ENCODE measurements at regions not wholly inside any gene's neighbourhood (a gene's known extent, or its start where the extent isn't known, plus 50 kb on each side); places are given as distances from the start of the nearest gene placed in this dataset.

DNA sequence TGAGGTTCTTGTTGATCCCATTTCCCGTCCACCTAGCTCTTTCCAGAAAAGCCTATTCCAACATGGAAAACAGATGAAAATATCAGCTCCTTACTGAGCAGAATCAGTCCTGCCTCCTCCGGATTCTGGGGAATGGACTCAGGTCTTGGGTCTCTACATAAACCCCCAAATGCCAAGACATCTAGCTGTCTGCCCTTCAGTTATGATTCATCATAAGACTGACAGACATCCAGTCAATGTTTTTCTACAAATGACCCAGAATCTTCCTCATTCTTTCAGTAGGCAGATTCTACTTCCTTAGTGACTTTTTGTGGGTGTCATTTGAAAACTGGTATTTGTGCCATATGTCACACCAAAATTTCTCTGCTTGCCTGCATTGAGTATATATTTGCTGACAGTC lies 103.0 kb upstream of the TGFBR2 start:
- no peak for FAIRE-seq

DNA sequence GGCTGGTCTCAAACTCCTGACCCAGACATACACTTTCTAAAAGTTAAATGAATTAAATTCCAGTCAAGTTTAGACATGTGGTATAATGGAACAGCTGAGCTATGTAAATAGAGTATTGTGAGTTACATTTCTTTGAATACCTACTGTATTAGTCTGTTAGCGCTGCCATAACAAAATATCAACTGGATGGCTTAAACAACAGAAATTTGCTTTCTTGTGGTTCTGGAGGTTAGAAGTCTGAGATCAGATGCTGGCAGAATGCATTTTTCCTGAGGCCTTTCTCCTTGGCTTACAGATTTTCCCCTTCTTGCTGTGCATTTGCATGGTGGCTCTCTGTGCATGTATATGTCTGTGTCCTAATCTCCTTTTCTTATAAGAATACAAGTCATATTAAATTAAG lies 101.5 kb upstream of the TGFBR2 start:
- no peak for FAIRE-seq

DNA sequence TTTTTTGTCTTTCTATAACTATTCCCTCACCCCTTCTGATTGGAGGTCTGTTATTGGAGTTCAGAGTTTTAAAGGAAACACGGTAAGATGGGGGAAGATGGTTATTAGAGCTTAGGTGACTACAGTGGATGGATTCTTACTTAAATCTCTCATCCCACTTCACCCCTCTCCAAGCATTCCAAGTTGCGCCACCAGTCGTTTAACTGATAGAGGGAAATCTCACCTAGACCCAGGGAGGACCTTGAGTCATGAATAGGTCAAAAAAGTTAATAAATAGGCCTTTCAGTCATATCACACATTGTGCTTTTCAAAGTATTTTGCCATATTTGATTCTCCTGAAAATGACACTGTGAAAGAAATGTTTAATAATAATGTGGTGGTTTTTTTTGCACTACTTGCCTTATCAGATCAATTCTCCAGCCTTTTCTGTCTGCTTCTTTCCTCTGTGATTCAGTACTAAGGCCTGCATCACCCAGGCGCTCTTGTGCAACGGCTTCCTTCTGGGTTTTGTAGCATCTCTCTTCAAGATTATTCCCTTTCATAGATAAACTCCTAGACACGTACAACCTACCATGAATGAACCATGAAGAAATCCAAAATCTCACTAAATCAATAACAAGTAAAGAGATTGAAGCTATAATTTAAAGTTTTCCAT lies 100.4 kb upstream of the TGFBR2 start:
- no peak for FAIRE-seq

DNA sequence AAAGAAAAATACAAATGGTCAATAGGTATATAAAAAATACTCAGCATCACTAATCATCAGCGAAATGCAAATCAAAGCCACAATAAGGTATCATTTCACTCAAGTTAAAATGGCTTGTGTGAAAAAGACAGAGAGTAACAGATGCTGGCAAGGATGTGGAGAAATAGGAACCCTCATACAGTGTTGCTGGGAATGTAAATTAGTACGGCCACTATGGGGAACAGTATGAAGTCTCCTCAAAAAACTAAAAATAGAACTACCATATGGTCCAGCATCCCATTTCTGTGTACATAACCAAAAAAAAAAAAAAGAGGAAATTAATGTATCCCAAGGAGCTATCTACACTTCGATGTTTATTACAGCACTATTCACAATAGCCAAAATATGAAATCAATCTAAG lies 98.1 kb upstream of the TGFBR2 start:
- FAIRE-seq, result no peak

DNA sequence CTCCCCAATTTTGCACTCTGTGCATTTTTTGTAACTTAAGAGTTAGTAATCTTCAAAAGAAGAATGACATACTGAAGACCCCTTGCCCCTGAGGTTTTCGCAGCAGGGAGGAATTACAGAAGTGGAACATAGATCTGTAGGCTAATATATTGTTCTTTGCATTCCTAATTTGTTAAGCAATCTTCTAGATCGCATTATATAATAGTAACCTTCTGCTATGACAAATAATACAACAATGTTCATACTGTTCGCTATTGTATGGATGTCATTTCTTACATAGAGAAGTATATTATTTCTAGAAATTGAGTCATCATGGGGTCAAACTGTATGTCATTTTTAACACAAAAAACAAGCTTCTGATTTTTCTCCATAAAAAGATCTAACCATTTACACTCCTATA lies 95.8 kb upstream of the TGFBR2 start:
- no peak for FAIRE-seq

DNA sequence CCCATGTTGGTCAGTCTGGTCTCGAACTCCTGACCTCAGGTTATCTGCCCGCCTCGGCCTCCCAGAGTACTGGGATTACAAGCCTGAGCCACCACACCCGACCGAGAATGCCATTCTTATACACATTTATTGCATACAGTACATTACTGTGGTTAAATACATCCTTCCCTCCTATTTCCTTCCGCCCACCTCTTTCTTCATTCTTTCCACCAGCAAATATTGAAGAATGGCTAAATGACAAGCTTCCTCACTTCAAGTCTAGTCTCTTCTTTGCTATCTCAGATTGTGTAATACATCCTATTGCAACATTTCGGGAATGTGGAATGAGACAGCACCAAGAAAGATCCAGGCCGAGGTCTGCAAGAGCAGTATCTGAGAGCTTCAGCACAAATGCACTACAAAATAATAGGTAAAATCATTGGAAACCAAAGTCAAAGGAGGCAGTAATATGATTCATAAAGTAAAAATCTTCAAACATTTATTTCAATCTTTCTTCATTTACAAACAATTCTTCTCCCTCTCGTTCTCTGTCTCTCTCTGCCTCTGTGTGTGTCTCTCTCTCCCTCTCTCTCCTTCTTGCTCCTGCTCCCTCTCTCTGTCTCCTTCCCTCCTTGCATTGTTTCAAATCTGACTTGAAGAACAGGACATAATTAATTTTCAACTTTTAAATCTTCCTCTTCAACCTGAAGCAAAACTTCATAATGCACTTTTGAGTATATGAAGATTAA lies 94.7 kb upstream of the TGFBR2 start:
- no peak for FAIRE-seq

DNA sequence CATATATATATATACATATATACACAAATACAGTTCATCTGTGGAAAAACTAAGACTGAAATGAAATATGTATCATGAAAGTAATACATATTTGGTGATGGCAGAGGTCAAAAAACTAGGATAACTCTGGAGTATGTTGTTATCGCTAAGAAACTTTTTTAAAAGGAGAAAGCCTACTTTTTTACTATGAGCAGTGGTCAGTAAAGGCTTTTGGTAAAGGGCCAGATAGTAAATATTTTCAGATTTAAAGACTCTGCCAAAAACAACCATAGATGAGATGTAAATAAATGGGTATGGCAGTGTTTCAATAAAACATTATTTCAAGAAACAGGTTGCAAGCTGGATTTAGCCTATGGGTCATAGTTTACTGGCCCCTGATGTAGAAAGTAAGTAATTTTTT lies 93.8 kb upstream of the TGFBR2 start:
- FAIRE-seq, result no peak

DNA sequence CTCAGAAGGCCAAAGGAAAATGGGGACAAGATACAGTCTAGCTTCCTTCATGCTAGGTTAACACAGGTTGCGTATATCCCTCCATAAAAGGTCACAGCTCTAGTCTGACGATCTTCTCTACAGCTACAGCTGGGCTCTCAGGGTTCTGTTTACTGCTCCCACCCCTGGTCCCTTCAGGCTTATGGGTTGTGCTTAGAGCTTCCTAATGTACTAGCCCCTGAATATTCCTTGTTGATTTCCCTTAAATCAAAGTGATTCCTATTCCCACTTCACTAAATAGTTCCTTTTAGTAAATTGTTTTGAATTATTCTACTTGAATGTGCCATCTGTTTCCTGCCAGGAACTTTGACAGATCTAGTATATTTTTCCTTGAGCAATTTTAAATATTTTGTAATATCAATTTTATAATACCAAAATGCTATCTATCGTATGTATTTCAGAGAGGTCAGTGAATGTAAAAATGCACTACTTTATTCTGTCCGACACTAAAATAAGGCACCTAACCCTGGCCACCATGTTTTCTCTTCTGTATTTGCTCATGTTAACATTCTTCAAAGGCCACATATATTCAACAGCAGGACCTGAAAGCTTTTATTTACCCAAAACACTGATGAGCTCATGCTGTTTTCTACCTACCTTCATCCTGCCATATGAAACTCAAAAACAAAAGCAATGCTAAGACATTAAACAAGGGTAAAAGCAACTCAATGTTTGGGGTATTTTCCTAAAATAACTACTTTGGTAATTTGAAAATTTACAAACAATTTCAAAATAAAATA lies 92.8 kb upstream of the TGFBR2 start:
- no peak for FAIRE-seq

DNA sequence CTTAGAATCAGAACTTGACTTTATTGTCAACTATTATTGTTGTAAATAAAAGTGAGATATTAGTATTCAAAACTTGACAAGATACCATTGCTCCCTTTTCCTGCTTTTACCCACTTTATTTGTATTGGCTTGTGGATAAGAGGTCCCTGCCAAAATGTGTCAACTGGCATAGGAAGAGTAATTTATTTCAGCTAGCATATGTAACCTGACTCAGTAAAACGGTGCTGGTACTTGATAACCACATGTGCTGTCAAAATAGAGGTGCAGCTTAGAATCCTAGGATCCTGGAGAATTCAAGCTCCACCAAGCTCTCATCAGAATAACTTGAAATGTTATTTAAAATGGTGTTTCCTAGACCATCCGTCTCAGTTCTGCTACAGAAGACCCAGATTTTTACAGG lies 90.2 kb upstream of the TGFBR2 start:
- no peak for FAIRE-seq

DNA sequence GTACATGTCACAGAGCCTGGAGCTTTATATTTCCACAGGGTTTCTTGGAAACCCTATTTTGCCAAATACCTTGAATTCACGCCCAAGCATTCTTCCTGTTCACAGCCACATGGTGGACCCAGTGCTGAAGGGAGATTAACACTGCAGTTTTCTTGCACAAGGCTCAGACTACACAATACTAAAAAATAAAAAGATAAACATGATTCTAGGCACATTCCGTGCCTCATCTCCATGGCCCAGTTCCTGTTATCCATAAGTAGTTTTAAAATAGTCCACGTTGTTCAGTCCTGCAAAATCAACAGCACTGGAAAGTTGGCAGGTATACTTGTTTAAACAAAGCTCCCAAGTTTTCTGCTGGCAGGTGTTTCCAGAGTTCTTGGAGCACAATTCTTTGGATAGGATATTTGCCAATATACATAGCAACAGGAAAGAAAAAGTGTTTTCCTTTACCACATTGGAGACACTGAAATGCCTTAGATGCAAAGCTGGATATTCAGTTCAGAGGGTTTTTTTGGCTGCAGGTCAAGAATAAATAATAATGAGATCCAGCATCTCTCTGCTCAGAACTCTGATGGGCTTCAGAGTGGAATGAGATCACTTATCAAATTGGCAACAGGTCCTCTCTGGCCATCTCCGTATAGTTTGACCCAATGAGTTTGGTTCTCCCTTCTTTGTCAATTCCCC lies 88.1 kb upstream of the TGFBR2 start:
- no peak for FAIRE-seq

DNA sequence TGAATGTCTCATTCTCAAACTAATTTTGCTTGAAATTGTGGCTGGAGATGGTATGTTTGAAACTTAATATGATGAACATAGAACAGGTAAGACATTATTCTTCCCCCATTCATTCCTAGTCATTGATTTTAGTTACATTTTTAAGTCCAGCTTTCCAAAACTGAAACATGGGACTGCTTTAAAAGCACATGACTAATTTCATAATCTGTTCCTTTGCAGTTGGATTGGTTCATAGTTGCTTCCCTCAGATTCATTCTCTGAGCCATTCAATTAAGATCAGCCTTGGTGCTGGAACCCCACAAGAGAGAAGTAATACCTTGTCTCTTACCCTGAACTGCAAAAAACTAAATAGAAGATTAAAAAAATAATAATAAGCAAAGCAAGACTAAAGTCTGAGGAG lies 87.5 kb upstream of the TGFBR2 start:
- no peak for FAIRE-seq

DNA sequence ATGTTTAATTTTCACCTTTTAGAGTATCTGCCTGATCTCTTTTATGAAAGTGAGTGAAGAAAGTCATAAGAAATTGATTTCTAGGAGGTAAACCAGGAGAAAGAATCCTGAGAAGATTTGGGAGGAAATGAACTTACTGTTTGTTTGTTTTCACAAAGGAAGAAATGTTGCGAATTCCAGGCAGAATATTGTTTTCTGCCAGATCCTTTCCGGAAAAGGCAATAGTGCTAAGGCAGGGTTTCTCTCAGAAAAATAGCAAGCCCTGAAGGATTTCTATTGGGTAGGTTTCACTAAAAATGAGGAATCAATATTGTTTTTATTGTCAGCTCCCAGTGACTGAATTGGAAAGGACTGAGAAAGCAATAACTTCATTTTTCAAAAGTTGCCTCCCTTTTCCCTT lies 85.7 kb upstream of the TGFBR2 start:
- FAIRE-seq, result no peak

DNA sequence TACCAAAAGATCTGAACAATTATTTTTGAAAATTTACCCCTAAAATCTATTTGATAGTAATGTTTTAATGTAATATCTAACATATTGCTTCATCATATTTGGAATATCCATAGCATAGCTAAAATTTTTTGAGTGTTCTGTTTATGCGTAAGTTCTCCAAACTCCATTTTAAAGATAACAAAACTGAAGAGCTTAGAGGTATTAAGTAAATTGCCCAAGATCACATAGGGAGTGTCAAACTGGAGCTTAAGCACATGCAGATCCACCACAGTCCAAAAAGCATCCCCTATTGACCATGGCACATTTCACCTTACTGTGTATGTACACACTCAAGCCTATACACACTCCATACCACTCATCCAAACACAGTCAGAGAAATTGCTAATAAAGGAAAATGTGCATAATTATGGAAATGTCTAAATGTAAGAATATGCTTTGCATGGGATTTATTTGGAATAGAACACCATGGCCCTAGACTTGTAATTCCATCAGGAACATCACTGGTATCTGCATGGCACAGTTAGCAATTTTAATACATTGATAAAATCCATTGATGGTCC lies 85.2 kb upstream of the TGFBR2 start:
- FAIRE-seq, result no peak

DNA sequence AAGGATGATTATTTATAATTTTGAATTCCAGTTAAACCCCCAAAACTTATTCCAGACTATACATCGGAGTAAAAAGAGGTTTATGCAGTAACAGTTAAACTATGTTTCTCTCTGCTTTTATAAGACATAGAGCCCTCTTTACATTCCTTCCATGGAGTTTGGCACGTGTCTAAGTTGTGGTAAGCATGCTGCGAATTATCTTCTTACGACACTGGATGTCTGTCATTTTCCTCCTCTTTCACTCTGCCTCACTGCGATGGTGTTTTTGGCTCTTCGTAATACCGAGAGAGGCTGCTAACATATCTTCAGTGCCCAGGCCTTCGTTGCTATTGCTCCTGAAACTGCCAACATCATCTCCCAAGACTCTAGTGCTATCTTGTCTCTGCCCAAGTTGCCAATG lies 83.9 kb upstream of the TGFBR2 start:
- FAIRE-seq, result no peak

DNA sequence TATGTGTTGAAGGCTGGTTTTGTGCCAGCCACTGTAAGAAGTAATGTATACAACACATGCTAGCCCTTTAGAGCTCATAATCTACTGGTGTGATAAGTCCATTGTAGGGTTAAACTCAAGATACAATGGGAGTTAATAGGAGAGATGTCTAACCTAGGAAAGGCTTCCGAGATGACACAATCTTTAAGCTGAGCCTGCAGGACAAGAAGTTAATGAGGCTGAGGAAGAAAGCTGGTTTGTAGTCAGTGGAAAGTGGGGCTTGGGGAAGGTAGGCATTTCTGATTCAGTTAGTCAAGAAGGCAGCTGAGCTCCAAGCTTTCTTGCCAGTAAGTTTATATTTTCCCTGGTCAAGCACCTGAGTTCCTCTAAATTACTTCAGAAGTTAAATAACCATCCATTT lies 83.0 kb upstream of the TGFBR2 start:
- FAIRE-seq, result no peak

DNA sequence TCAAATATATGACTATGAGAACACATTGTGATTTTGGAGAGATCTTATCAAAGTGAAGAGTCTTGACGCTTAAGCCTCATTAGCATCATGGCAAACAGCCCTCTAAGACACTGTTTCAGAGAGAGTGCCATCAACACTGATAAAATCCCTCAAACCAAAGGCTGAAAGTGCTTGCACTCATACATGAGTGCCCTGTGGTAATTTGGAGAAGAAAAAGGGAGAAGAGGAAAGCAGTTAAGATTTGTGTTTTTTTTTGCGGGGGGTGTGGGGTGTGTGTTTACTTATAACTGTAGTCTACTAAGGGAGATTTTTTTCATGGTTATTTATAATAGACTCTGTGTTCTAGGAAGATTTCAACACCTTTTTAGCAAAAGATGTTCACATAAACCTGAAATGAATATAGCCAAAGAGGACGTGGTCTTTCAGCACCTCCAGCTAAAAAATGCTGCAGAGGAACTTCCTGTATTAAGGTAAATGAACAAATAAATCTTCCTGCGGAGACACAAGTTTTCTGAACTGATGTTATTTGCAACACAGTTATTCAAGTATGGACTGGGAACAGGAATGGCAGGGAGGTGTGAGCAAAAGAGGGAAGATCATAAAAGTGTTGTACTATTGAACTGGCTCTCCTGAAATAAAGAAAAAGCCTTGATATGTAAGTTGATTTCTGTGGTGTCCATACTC lies 81.9 kb upstream of the TGFBR2 start:
- no peak for FAIRE-seq

DNA sequence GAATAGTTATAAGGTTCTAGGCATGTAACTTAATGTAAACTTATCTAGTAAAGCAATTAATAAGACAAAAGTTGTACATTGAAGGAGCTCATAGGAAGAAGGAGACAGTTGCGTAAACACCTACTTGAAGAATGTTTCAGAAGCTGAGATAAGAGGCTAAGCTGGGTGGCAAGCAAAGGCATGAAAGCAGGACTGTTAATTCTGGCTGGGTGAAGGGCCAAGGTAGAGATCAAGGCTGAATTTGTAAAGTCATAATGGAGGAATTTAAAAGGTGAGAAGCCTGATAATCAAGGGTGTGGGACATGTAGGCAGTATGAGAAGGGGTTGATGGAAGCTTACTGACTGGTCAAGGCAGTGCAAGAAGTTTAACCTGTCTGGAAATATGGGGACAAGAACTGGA lies 80.4 kb upstream of the TGFBR2 start:
- FAIRE-seq, result no peak

DNA sequence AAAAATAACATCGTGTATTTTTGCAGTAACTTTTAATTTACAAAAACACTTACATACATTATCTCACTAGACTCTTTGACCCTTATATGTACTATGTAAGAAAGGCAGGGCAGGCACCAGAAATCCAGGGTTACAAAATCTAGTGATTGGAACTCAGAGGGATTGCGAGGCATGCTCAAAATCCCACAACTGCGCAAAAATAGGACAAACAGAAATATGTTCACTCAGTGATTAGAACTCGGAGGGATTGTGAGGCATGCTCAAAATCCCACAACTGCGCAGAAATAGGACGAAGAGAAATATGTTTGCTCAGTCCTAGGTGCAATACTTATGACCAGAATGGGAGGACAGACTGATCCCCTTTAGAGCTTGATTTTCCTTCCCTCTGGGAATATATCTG lies 79.2 kb upstream of the TGFBR2 start:
- no peak for FAIRE-seq

DNA sequence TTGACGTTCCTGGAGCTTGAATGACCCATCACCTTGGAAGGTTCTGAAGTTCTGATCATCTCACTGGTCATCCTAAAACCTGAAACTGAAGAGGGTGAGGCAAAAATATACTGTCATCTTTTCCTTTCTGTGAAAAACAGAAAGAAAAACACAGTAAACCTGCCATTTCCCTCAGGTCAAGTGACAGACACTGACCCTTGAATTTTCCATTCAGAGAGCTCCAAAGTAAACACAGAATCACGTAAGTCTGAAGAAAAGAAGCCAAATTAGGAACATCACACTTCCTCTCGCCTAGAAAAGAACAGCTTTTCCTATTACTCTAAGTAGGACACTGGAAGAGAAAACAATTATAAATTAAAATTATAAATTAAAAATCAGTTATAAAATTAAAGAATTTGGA lies 78.7 kb upstream of the TGFBR2 start:
- no peak for FAIRE-seq

DNA sequence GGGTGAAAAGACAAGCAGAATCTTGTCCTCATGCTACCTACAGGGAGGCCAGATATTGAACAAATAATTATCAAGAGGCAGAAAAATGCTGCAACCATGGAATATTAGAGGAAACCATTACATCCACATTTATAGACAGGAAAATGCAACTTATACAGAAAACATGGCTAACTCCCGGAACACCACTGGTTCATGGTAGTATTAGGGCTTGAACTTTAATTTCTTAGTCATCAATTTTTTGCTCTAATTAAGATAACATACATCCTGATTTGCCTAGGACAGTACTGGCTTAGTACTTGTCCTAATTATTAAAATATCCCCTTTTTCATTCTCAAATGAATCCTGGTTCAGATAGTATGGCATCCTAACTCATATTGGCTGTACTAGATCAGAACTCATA lies 76.3 kb upstream of the TGFBR2 start:
- FAIRE-seq, result no peak

DNA sequence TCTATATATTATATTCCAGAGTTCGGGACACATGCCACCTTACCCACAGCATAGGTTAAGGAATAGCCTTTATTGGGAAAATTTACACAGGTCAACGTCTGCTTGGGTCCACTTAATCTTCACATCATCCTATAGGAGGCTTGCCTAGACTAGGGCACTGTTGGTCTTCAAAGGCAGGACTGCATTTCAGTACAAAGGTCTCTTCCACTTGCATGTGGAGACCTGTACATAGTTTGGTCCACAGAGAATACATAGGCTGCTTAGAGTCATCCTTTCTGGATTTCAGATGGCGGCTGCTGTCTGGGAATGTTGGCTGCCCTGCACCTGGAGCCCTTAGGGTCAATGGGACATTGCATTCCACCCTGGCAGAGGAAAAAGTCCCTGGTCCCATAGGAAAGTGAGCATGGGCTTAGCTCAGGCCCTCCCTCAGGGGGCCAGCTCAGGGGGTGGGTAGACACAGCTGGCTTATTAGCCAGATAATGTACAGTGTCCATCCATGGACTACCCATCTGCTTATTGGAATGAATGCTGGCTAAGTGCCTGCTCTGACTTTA lies 75.3 kb upstream of the TGFBR2 start:
- FAIRE-seq, result no peak

DNA sequence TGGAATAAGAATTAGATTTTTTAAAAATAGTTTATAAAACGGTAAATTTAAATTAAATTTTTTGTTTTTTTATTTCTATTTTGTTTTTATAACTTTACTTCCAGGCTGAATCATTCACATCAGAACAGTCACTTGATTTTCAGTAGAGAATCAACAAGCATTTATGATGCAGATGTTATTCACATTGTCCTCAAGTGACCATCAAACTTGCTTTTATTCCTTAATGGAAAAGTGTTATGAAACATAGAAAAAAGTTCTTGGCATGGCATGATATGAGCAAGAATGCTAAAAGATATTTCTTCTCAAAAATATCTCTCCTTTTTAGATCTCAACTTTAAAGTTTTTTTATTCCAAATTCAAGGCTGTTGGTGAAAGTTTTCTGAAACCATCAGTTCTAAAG lies 70.9 kb upstream of the TGFBR2 start:
- FAIRE-seq, result peak; percentile 85
